ENCODE measurements at regions not wholly inside any gene's neighbourhood (a gene's known extent, or its start where the extent isn't known, plus 50 kb on each side); places are given as distances from the start of the nearest gene placed in this dataset.
"Not testable (repeated sequence)": the region's sequence is repeated elsewhere in the genome, so short reads cannot be mapped to it uniquely, and the experiment has no call there.

DNA sequence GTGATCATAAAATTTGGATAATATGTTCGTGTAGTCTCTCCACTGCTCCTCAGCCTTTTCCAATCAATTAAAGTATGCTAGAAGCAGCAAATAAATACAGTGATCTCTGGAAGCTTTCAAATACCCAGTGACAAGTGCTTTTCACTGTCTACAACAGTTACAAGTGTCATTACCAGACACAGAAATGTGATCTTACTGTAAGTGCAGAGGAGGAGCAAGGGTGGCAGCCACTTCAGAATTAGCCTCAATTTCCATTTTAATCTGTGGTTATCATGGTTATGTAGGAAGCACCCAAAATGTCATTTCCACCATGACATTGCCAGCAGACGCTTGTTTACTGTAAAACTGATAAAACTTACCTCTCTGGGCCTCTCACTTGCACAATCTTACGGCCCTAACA, 133.9 kb upstream of the ADAMTS3 start:
- no peaks in the 10 kb centered on the region for H3K27me3 ChIP-seq
- no peak overlapping the region for H3K27ac ChIP-seq
- no peaks in the 10 kb centered on the region for H3K36me3 ChIP-seq
- TF ChIP-seq CTCF (IDR thresholded peaks at IDR 0.05) (no peak), EP300 (IDR thresholded peaks at IDR 0.05) (no peak), POLR2A (IDR thresholded peaks at IDR 0.05) (no peak), POLR2AphosphoS5 (IDR thresholded peaks at IDR 0.05) (no peak)
- intact Hi-C loops (cut with DNase I; ENCODE audit: low total_unique reads), result loop anchor here (10.0 kb wide), 1 partner anchor 312 kb away; no protein-coding TSS in a partner anchor
- H3K4me3 ChIP-seq, result no peak overlapping the region
- no peaks in the 10 kb centered on the region for H3K4me1 ChIP-seq
- H3K9me3 ChIP-seq, result no peaks in the 10 kb centered on the region
- 56 to 73% (median 65%) methylated on average over 3 of the region's 3 CpGs for WGBS, 5 donors
- DNase-seq, result no peak

DNA sequence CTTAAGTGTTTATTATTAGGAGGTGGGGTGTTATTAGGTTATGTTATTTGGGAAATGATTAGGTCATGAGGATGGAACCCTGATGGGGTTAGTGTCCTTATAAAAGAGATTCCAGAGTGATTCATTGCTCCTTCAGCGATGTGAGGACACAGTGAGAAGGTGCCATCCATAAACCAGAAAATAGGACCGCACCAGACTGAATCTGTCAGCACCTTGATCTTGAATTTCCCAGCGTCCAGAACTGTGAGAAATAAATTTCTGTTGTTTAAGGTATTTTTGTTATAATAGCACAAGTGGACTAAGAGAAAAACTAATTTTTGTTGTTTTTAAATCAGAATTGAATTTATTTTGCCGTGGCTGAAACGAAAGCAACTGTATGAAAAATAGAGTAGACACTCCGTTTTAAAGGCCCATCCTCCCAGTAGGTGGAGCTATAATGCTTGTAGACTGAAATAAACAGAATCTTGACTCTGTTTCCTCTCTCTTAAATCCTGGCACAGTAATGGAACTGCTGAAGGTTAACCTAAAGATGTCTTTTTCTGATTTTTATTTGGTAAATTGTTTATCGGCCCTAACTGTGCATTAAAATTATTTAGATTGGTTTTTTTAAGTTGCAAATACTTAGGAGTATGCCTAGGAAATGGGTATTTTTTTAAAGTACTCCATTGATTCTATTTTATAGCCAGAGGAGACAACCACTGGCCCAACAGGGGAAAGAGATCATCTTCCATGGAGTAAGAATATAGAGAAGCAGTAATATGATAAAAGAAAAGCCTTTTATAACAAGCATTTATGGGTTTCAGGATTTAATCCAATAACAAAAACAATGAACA, 133.2 kb upstream of the ADAMTS3 start:
- peak overlapping the region; percentile 11 to 36 (median 30) for H3K4me3 ChIP-seq
- WGBS, 5 donors, result 17 to 29% (median 20%) methylated on average over 7 of the region's 7 CpGs
- peak; percentile 28 to 70 for DNase-seq
- no peaks in the 10 kb centered on the region for H3K27me3 ChIP-seq
- H3K9me3 ChIP-seq, result no peaks in the 10 kb centered on the region
- intact Hi-C loops (cut with DNase I; ENCODE audit: low total_unique reads), result loop anchor here (10.0 kb wide), 1 partner anchor 313 kb away; no protein-coding TSS in a partner anchor
- no peak overlapping the region for H3K27ac ChIP-seq
- TF ChIP-seq CTCF (IDR thresholded peaks at IDR 0.05) (peak in 3 of 7 experiments; percentile 27 to 57 (median 48)), POLR2A (IDR thresholded peaks at IDR 0.05) (no peak)
- no peaks in the 10 kb centered on the region for H3K36me3 ChIP-seq
- H3K4me1 ChIP-seq, result no peaks in the 10 kb centered on the region

DNA sequence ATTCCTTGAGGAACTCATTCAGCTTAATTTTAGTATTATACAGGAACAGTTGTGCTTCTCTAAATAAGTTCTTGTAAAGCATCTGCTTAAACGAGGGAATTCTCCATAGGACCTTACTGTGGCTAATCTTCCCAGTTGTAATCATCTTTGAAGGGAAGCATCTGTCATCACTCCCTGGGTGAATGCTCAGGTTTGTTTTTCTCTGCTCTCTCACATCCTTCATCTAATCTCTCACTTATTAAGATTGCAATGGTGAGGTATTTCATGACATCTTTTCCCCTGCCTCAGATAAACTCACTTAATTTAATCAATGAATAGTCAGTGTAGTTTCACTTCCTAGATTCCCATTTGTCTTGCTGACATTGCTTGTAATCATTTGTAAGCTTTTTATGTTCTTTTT, 121.8 kb upstream of the ADAMTS3 start:
- Histone ChIP-seq H3K27me3 (no peaks in the 10 kb centered on the region), H3K36me3 (no peaks in the 10 kb centered on the region), H3K27ac (no peak overlapping the region), H3K4me3 (no peak overlapping the region), H3K4me1 (no peaks in the 10 kb centered on the region), H3K9me3 (peaks cover 0 to 4% (median 0%) of the 10 kb centered on the region in 4 donors)
- intact Hi-C loops (cut with DNase I; ENCODE audit: low total_unique reads), result no loop called here
- no peak for DNase-seq
- WGBS, 5 donors, result 18 to 57% (median 28%) methylated on average over 1 of the region's 1 CpG
- TF ChIP-seq POLR2AphosphoS5 (IDR thresholded peaks at IDR 0.05) (no peak), EP300 (IDR thresholded peaks at IDR 0.05) (no peak), POLR2A (IDR thresholded peaks at IDR 0.05) (no peak), CTCF (IDR thresholded peaks at IDR 0.05) (no peak)

- Histone ChIP-seq H3K27me3 (no peaks in the 10 kb centered on the region), H3K9me3 (peaks cover 0 to 10% (median 0%) of the 10 kb centered on the region in 4 donors), H3K36me3 (no peaks in the 10 kb centered on the region), H3K4me3 (no peak overlapping the region), H3K27ac (no peak overlapping the region), H3K4me1 (no peaks in the 10 kb centered on the region)
- intact Hi-C loops (cut with DNase I; ENCODE audit: low total_unique reads), result no loop called here
- no peak for TF ChIP-seq POLR2AphosphoS5 (IDR thresholded peaks at IDR 0.05)
- no peak for TF ChIP-seq CTCF (IDR thresholded peaks at IDR 0.05)
- no peak for TF ChIP-seq POLR2A (IDR thresholded peaks at IDR 0.05)
- no peak for TF ChIP-seq EP300 (IDR thresholded peaks at IDR 0.05)
- 81 to 91% (median 85%) methylated on average over 1 of the region's 1 CpG for WGBS, 5 donors
- no peak for DNase-seq
Observed at GRCh38 chr4:72689923-72690322, 120.9 kb upstream of the ADAMTS3 start.

DNA sequence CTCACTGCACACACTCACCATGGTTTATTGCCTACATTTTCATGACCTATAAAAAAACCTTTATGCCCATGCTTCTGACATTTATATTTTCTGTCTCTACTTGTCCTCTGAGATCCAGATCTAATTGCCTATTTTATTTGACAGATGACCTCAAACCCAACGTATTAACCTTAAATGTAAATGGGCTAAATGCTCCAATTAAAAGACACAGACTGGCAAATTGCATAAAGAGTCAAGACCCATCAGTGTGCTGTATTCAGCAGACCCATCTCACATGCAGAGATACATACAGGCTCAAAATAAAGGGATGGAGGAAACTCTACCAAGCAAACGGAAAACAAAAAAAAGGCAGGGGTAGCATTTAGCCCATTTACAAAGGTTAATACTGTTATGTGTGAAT, 117.4 kb upstream of the ADAMTS3 start:
- H3K4me3 ChIP-seq; H3K36me3 ChIP-seq; DNase-seq; intact Hi-C loops (cut with DNase I; ENCODE audit: low total_unique reads); H3K4me1 ChIP-seq; H3K27ac ChIP-seq; H3K27me3 ChIP-seq: not testable (repeated sequence)
- 72 to 84% (median 81%) methylated on average over 2 of the region's 2 CpGs for WGBS, 5 donors
- peaks cover 0 to 14% (median 0%) of the 10 kb centered on the region in 4 donors for H3K9me3 ChIP-seq

All from stomach (tissue), 8 donors.